Hematopoietic multipotent progenitor cell (in vitro differentiated cells): ENCODE measurements at regions not wholly inside any gene's neighbourhood (a gene's known extent, or its start where the extent isn't known, plus 50 kb on each side); places are given as distances from the start of the nearest gene placed in this dataset.
A peak's percentile ranks its signal among the peaks of the same experiment; 100 is the strongest.
"Not testable (repeated sequence)": the region's sequence is repeated elsewhere in the genome, so short reads cannot be mapped to it uniquely, and the experiment has no call there.

Experiments
- DNase-seq, 3 donors: peaks; one replicate each; pipeline ENCODE4 v3.0.0-alpha.2; 2011 to 2015; ENCODE audit warnings: low read depth in 2 of 3, low spot score in 2 of 3

- peak; percentile 36 to 67 (median 44) for DNase-seq
Measured at GRCh38 chr4:163681208-163681821, 186.8 kb downstream of the TMA16 start.

- DNase-seq, result no peak
Measured at GRCh38 chr4:163688856-163689255, 194.4 kb downstream of the TMA16 start.

- DNase-seq, result no peak
Measured at GRCh38 chr4:163693211-163693610, 198.7 kb downstream of the TMA16 start.

- DNase-seq, result no peak
Measured at GRCh38 chr4:163693776-163694175, 199.3 kb downstream of the TMA16 start.

GRCh38 chr4:163694385-163694784 lies 199.9 kb downstream of the TMA16 start:
- no peak for DNase-seq

- no peak for DNase-seq
Measured at GRCh38 chr4:163697121-163697520, 202.6 kb downstream of the TMA16 start.

- not testable (repeated sequence) for DNase-seq
Measured at GRCh38 chr4:163700383-163700782, 205.9 kb downstream of the TMA16 start.

GRCh38 chr4:163701916-163702315 lies 207.4 kb downstream of the TMA16 start:
- DNase-seq, result no peak

- no peak for DNase-seq
Measured at GRCh38 chr4:163702736-163703135, 208.2 kb downstream of the TMA16 start.

GRCh38 chr4:163703251-163703650 lies 208.8 kb downstream of the TMA16 start:
- no peak for DNase-seq

GRCh38 chr4:163707873-163708272 lies 213.4 kb downstream of the TMA16 start:
- no peak for DNase-seq

GRCh38 chr4:163709601-163710000 lies 215.1 kb downstream of the TMA16 start:
- no peak for DNase-seq

- DNase-seq, result no peak
Measured at GRCh38 chr4:163710158-163710557, 215.7 kb downstream of the TMA16 start.

- DNase-seq, result not testable (repeated sequence)
Measured at GRCh38 chr4:163724495-163724894, 230.0 kb downstream of the TMA16 start.

- DNase-seq, result no peak
Measured at GRCh38 chr4:163726641-163727040, 232.2 kb downstream of the TMA16 start.

GRCh38 chr4:163731071-163731470 lies 236.6 kb downstream of the TMA16 start:
- DNase-seq, result no peak

- peak in 1 of 3 donors; percentile 9 for DNase-seq
Measured at GRCh38 chr4:163732473-163732872, 238.0 kb downstream of the TMA16 start.

- peak in 2 of 3 donors; percentile 58 to 63 for DNase-seq
Measured at GRCh38 chr4:163736876-163737275, 242.4 kb downstream of the TMA16 start.

GRCh38 chr4:163737846-163738245 lies 243.4 kb downstream of the TMA16 start:
- peak in 2 of 3 donors; percentile 67 to 73 for DNase-seq

- no peak for DNase-seq
Measured at GRCh38 chr4:163738521-163738920, 244.0 kb downstream of the TMA16 start.

GRCh38 chr4:163744861-163745260 lies 250.4 kb downstream of the TMA16 start:
- DNase-seq, result no peak

GRCh38 chr4:163747293-163747692 lies 252.8 kb downstream of the TMA16 start:
- no peak for DNase-seq

GRCh38 chr4:163747886-163748285 lies 253.4 kb downstream of the TMA16 start:
- DNase-seq, result no peak
